GM21381 (cell line): ENCODE measurements at regions not wholly inside any gene's neighbourhood (a gene's known extent, or its start where the extent isn't known, plus 50 kb on each side); places are given as distances from the start of the nearest gene placed in this dataset.

Source experiments
- ATAC-seq: cut with Tn5 transposase; IDR thresholded peaks from one replicate; pipeline ENCODE4 v1.9.1; 2021; ENCODE audit warnings: mild to moderate bottlenecking, moderate library complexity; ENCODE audit not compliant: unreplicated experiment

- ATAC-seq = peak; percentile 69
Measured at GRCh38 chr6:9540534-9541126, 874.2 kb downstream of the TFAP2A start.

- no peak for ATAC-seq
Measured at GRCh38 chr6:9540126-9540525, 874.7 kb downstream of the TFAP2A start.

- no peak for ATAC-seq
Measured at GRCh38 chr6:9539231-9539755, 875.6 kb downstream of the TFAP2A start.

GRCh38 chr6:9537381-9537780 lies 877.5 kb downstream of the TFAP2A start:
- no peak for ATAC-seq

- no peak for ATAC-seq
Measured at GRCh38 chr6:9535106-9535505, 879.8 kb downstream of the TFAP2A start.

GRCh38 chr6:9532621-9533557 lies 882.0 kb downstream of the TFAP2A start:
- ATAC-seq = no peak

- no peak for ATAC-seq
Measured at GRCh38 chr6:9527679-9528286, 887.1 kb downstream of the TFAP2A start.

- ATAC-seq = no peak
Measured at GRCh38 chr6:9523462-9523861, 891.4 kb downstream of the TFAP2A start.

- ATAC-seq = no peak
Measured at GRCh38 chr6:9522101-9522500, 892.8 kb downstream of the TFAP2A start.

GRCh38 chr6:9521152-9521530 lies 893.7 kb downstream of the TFAP2A start:
- no peak for ATAC-seq

- ATAC-seq = peak; percentile 40
Measured at GRCh38 chr6:9520417-9521151, 894.3 kb downstream of the TFAP2A start.

- ATAC-seq = no peak
Measured at GRCh38 chr6:9518431-9518830, 896.4 kb downstream of the TFAP2A start.

GRCh38 chr6:9517806-9518205 lies 897.1 kb downstream of the TFAP2A start:
- no peak for ATAC-seq

GRCh38 chr6:9515633-9516606 lies 899.0 kb downstream of the TFAP2A start:
- no peak for ATAC-seq

- ATAC-seq = no peak
Measured at GRCh38 chr6:9514146-9514545, 900.7 kb downstream of the TFAP2A start.

GRCh38 chr6:9511157-9511556 lies 903.7 kb downstream of the TFAP2A start:
- no peak for ATAC-seq

GRCh38 chr6:9507136-9507895 lies 907.6 kb downstream of the TFAP2A start:
- no peak for ATAC-seq

GRCh38 chr6:9504191-9504590 lies 910.7 kb downstream of the TFAP2A start:
- ATAC-seq = no peak

- no peak for ATAC-seq
Measured at GRCh38 chr6:9503111-9503761, 911.6 kb downstream of the TFAP2A start.
